Breast epithelium (tissue), 3 donors: ENCODE measurements at regions not wholly inside any gene's neighbourhood (a gene's known extent, or its start where the extent isn't known, plus 50 kb on each side); places are given as distances from the start of the nearest gene placed in this dataset.

Experiments
- CTCF ChIP-seq, 3 donors: fragments of 450-650 bp; IDR thresholded peaks; one replicate each; pipeline ENCODE4 v1.5.1; 2016 to 2017; ENCODE audit warnings: antibody characterized with exemption in 3 of 3, mild to moderate bottlenecking in 3 of 3, moderate library complexity in 3 of 3
- POLR2AphosphoS5 ChIP-seq, 3 donors: sonication (generic); formaldehyde crosslinking; IDR thresholded peaks; one replicate each; pipeline ENCODE4 v1.6.1; 2017; ENCODE audit warnings: antibody characterized with exemption in 3 of 3

GRCh38 chrX:149298111-149298510 lies 207.0 kb downstream of the IDS start:
- TF ChIP-seq CTCF (IDR thresholded peaks at IDR 0.05) = no peak
- no peak for TF ChIP-seq POLR2AphosphoS5 (IDR thresholded peaks at IDR 0.05)
